Astrocyte (in vitro differentiated cells and primary cell): ENCODE measurements at regions not wholly inside any gene's neighbourhood (a gene's known extent, or its start where the extent isn't known, plus 50 kb on each side); places are given as distances from the start of the nearest gene placed in this dataset.

ENCODE experiments used
- DNase-seq: peaks from one replicate; pipeline ENCODE4 v3.0.0-alpha.2; 2010; ENCODE audit warnings: low read depth
- FAIRE-seq: peaks from 2 replicates; lab custom pipeline; 2011; peaks lifted over from hg19 to GRCh38; lab: Jason Lieb, UNC
- H2AFZ ChIP-seq: 2 replicates; pipeline ENCODE4 v1.6.0; 2012; ENCODE audit warnings: low read depth, low read length, inconsistent platforms
- H3K27ac ChIP-seq: 2 replicates; pipeline ENCODE4 v1.5.1; 2011; ENCODE audit warnings: low read depth, low read length, inconsistent platforms
- H3K27me3 ChIP-seq: 2 replicates; pipeline ENCODE4 v1.6.0; 2011; ENCODE audit warnings: low read length, inconsistent platforms; ENCODE audit not compliant: insufficient read depth
- H3K36me3 ChIP-seq: 2 replicates; pipeline ENCODE4 v1.5.1; 2011; ENCODE audit warnings: low read length, inconsistent platforms; ENCODE audit not compliant: insufficient read depth
- H3K4me1 ChIP-seq: 2 replicates; pipeline ENCODE4 v1.5.1; 2011; ENCODE audit warnings: low read length, inconsistent platforms; ENCODE audit not compliant: insufficient read depth
- H3K4me2 ChIP-seq: 2 replicates; pipeline ENCODE4 v1.6.0; 2012; ENCODE audit warnings: low read length, inconsistent platforms
- H3K4me3 ChIP-seq: 2 replicates; pipeline ENCODE4 v1.5.1; 2011; ENCODE audit warnings: low read depth, mild to moderate bottlenecking, low read length, inconsistent platforms; ENCODE audit not compliant: insufficient read depth
- H3K79me2 ChIP-seq: 2 replicates; pipeline ENCODE4 v1.6.0; 2012; ENCODE audit warnings: mild to moderate bottlenecking, low read length, inconsistent platforms; ENCODE audit not compliant: insufficient read depth
- H3K9ac ChIP-seq: 2 replicates; pipeline ENCODE4 v1.6.0; 2012; ENCODE audit warnings: mild to moderate bottlenecking, low read length, inconsistent platforms
- H3K9me3 ChIP-seq: 2 replicates; pipeline ENCODE4 v1.5.1; 2012; ENCODE audit warnings: low read depth, mild to moderate bottlenecking, low read length, inconsistent platforms; ENCODE audit not compliant: insufficient read depth
- H4K20me1 ChIP-seq: 2 replicates; pipeline ENCODE4 v1.6.0; 2012; ENCODE audit warnings: low read length, inconsistent platforms; ENCODE audit not compliant: insufficient read depth
- H3K27ac Mint-ChIP-seq: one replicate; pipeline ENCODE4 v1.8.0; 2021; ENCODE audit warnings: mild to moderate bottlenecking, mixed read lengths; ENCODE audit not compliant: unreplicated experiment
- H3K27me3 Mint-ChIP-seq: one replicate; pipeline ENCODE4 v1.8.0; 2021; ENCODE audit warnings: low read depth, mixed read lengths; ENCODE audit not compliant: unreplicated experiment
- H3K36me3 Mint-ChIP-seq: one replicate; pipeline ENCODE4 v1.8.0; 2021; ENCODE audit warnings: low read depth, mixed read lengths; ENCODE audit not compliant: unreplicated experiment
- H3K4me1 Mint-ChIP-seq: one replicate; pipeline ENCODE4 v1.8.0; 2021; ENCODE audit warnings: low read depth, mixed read lengths; ENCODE audit not compliant: unreplicated experiment
- H3K4me3 Mint-ChIP-seq: one replicate; pipeline ENCODE4 v1.8.0; 2021; ENCODE audit warnings: mild to moderate bottlenecking, moderate library complexity, mixed read lengths; ENCODE audit not compliant: unreplicated experiment
- H3K9me3 Mint-ChIP-seq: one replicate; pipeline ENCODE4 v1.8.0; 2021; ENCODE audit warnings: mild to moderate bottlenecking, mixed read lengths; ENCODE audit not compliant: unreplicated experiment
- CTCF ChIP-seq: IDR thresholded peaks from 2 replicates; pipeline ENCODE4 v1.5.1; 2011; ENCODE audit warnings: low read depth, mild to moderate bottlenecking, inconsistent platforms, low read length, moderate library complexity; ENCODE audit not compliant: insufficient read depth
- EZH2 ChIP-seq: IDR thresholded peaks from 2 replicates; pipeline ENCODE4 v1.6.1; 2012; ENCODE audit warnings: mild to moderate bottlenecking, low read length, inconsistent platforms; ENCODE audit not compliant: insufficient read depth

- Mint-ChIP-seq H3K36me3 (no peaks in the 10 kb centered on the region), H3K27ac (no peak overlapping the region), H3K4me3 (no peak overlapping the region), H3K9me3 (peaks cover 4% of the 10 kb centered on the region), H3K27me3 (no peaks in the 10 kb centered on the region), H3K4me1 (no peaks in the 10 kb centered on the region)
- H3K36me3 ChIP-seq = no peaks in the 10 kb centered on the region
- DNase-seq (peak; percentile 10), FAIRE-seq (no peak)
- no peak overlapping the region for H3K27ac ChIP-seq
- H3K27me3 ChIP-seq = no peaks in the 10 kb centered on the region
- H3K4me1 ChIP-seq = no peaks in the 10 kb centered on the region
- no peak for TF ChIP-seq EZH2
- no peak for TF ChIP-seq CTCF
- no peak overlapping the region for H3K9ac ChIP-seq
- H3K79me2 ChIP-seq = no peaks in the 10 kb centered on the region
- H3K4me3 ChIP-seq = no peak overlapping the region
- no peak overlapping the region for H2AFZ ChIP-seq
- H4K20me1 ChIP-seq = no peaks in the 10 kb centered on the region
- no peak overlapping the region for H3K4me2 ChIP-seq
- H3K9me3 ChIP-seq = no peaks in the 10 kb centered on the region
Measured at GRCh38 chr20:52410731-52411234, 219.2 kb upstream of the ZFP64 start.

- Histone ChIP-seq H3K36me3 (no peaks in the 10 kb centered on the region), H3K27me3 (no peaks in the 10 kb centered on the region), H3K27ac (no peak overlapping the region), H3K4me2 (no peak overlapping the region), H4K20me1 (no peaks in the 10 kb centered on the region), H2AFZ (no peak overlapping the region), H3K4me1 (no peaks in the 10 kb centered on the region), H3K9me3 (no peaks in the 10 kb centered on the region), H3K9ac (no peak overlapping the region), H3K4me3 (no peak overlapping the region), H3K79me2 (no peaks in the 10 kb centered on the region)
- peak; percentile 41 for FAIRE-seq
- H3K36me3 Mint-ChIP-seq = no peaks in the 10 kb centered on the region
- no peaks in the 10 kb centered on the region for H3K27me3 Mint-ChIP-seq
- no peaks in the 10 kb centered on the region for H3K4me1 Mint-ChIP-seq
- no peak overlapping the region for H3K4me3 Mint-ChIP-seq
- H3K9me3 Mint-ChIP-seq = peaks cover 4% of the 10 kb centered on the region
- TF ChIP-seq CTCF (no peak), EZH2 (no peak)
- DNase-seq = peak; percentile 74
- no peak overlapping the region for H3K27ac Mint-ChIP-seq
Measured at GRCh38 chr20:52410182-52410647, 218.6 kb upstream of the ZFP64 start.

GRCh38 chr20:52405986-52406385 is 214.4 kb upstream of the ZFP64 start:
- FAIRE-seq (no peak), DNase-seq (no peak)
- Mint-ChIP-seq H3K4me3 (no peak overlapping the region), H3K27ac (no peak overlapping the region), H3K9me3 (no peaks in the 10 kb centered on the region), H3K27me3 (no peaks in the 10 kb centered on the region), H3K36me3 (no peaks in the 10 kb centered on the region), H3K4me1 (no peaks in the 10 kb centered on the region)
- no peaks in the 10 kb centered on the region for H3K79me2 ChIP-seq
- no peak overlapping the region for H3K27ac ChIP-seq
- H3K9me3 ChIP-seq = no peaks in the 10 kb centered on the region
- H3K4me3 ChIP-seq = no peak overlapping the region
- H2AFZ ChIP-seq = no peak overlapping the region
- H3K4me2 ChIP-seq = no peak overlapping the region
- H3K36me3 ChIP-seq = no peaks in the 10 kb centered on the region
- no peaks in the 10 kb centered on the region for H3K4me1 ChIP-seq
- H4K20me1 ChIP-seq = no peaks in the 10 kb centered on the region
- H3K9ac ChIP-seq = no peak overlapping the region
- H3K27me3 ChIP-seq = no peaks in the 10 kb centered on the region
- TF ChIP-seq EZH2 = no peak
- no peak for TF ChIP-seq CTCF
